Stimulated activated CD8-positive, alpha-beta memory T cell treated with anti-CD3 and anti-CD28 coated beads, Interleukin-7, amount 100 ng/mL, for 48 hours (primary cell): ENCODE measurements at regions not wholly inside any gene's neighbourhood (a gene's known extent, or its start where the extent isn't known, plus 50 kb on each side); places are given as distances from the start of the nearest gene placed in this dataset.

Experiments
- DNase-seq, 2 donors: peaks; one replicate each; pipeline ENCODE4 v3.0.0-alpha.2; 2020; ENCODE audit warnings: low read depth in 1 of 2; ENCODE audit errors: extremely low read depth in 1 of 2

GRCh38 chr13:62287764-62288163 lies 872.1 kb upstream of the PCDH20 start:
- DNase-seq: no peak

DNA sequence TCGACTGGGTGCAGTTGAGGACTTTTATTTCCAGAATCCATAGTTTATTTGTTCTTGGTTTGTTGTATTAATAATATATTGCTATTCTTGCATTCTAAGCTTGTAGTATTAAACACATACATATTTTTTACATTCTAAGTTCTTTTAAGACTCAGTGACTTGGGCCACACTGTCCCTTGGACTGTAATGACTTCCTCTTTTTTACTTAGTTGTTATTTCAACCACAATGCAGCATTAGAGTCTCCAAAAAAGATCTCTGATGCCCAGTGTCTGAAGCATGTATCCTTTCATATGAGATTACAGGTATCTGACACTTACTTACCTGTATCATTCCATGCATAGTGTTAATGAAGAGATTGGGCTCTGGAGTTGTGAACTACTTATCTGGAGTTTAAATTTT lies 864.9 kb upstream of the PCDH20 start:
- no peak for DNase-seq

DNA sequence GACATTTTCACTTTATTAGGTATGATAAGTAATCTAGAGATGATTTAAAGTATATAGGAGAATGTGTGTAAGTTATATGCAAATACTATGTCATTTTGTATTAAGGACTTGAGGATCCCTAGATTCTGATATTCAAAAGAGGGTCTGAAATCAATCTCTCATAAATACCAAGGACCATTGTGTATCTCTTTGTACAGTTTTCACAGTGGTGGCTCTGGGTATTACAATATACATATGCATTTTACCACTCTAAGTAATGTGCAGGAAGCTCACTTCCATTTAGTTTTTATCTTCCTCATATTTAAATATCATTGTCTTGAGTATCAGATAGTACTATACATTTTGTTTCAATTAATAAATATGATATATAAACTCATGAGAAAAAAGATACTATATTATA lies 862.6 kb upstream of the PCDH20 start:
- DNase-seq: no peak

GRCh38 chr13:62251734-62252133 lies 836.1 kb upstream of the PCDH20 start:
- no peak for DNase-seq

DNA sequence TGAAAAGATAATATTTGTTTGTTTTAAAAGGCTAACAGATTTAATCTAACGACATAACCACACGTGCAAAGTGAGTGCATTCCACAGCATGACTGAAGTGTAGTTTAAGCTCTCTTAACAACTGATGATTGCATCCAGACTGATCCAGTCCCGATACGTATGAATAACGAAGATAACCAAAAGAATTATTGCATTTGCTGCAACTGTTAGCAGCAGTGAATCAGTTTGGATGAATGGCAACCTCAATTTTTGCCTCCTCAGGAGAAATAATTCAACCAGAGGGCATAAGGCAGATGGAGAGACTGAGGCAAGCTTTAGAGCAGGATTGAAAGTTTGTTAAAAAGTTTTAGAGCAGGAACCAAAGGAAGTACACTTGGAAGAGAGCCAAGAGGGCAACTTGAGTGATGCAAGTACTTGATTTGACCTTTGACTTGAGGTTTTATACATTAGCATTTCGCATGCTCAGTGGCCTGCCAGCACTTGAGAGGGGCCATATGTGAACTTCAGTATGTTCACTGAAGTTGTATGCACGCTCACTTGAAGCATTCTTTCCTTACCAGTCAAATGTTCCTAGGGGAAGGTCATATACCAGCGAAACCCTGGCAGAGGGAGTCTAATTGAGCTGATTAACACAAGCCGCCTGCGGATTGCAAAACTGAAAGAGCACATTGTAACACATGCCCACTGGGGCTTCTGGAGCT lies 835.0 kb upstream of the PCDH20 start:
- DNase-seq: no peak

DNA sequence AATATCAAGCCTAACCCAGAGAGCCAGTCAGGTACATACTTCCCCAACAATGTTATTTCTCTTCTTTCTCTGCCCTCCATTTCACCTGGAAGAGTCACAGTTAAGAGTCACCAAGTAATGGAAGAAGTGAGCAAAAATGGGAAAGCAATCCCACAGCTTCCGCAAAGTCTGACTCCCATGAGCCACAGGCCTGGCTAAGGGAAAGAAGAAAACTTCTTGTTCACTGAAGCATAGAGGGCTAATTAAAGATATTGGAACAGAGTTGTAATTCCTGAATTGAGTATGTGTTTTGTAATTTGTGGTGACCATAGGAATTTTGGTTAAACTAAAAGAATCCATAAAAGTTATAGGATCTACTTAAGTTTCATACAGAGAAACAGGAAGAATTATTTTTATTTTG lies 830.9 kb upstream of the PCDH20 start:
- no peak for DNase-seq

DNA sequence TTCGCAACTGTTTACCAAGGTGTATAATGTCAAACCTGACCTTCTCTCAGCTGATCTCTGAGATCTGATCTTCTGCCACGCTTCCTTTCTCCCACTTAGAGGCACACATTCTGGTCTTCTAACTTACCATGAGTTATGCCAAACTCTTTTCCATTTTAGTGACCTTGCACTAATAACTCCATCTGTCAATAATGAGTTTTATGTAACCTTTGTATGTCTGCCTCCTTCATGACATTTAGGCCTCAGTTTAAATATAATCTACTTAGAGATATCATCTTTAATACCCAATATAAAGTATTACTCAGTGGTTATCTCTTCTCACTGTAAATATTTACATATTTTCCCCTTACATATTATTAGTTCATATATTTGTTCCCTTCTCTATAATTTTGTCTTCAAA lies 827.5 kb upstream of the PCDH20 start:
- no peak for DNase-seq

DNA sequence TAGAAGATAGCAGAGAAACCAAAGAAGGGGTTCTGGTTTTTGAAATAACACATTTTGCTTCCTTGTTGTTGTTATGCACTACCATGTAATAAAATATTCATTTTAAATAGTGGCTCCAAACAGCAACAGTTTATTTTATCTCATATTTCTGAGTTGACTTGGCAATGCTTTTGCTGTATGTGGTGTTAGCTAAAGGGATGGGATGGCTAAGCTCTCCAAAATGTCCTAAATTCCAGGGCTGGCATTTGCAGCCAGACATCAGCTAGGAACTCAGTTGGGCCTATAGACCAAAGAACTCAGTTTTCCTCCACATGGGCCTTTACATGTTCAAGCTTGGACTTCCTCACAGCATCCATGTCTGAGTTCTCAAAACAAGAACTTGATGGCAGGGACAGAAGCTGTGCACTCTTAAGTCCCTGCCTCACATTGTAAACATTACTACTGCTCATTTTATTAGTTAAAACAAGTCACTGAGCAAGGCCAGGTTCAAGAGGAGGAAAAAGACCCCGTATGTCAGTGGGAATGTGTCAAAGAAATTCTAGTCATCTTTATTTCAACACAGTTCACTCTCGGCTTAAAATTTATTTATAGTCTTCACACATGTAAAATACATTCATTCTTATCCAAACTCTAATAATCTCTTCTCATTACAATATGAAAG lies 819.3 kb upstream of the PCDH20 start:
- DNase-seq: no peak

GRCh38 chr13:62210951-62211350 lies 795.3 kb upstream of the PCDH20 start:
- no peak for DNase-seq

DNA sequence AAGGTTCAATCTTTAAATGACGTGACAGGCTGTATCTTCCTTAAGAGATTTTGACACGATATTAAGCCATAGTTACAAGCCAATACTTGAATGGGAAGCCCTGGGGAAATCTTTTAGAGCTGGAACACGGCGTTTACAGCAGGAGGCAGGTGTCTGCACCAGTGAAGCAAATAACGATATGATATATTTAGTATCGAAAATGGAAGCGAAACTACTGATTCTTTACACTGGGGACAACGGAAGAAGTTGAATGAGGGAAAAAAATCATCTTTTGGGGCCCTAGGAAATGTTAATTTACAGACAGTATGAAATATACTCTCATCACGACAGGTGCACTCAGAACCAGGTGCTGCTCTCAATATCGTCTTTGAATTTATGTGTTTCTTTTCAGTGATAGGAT lies 793.9 kb upstream of the PCDH20 start:
- DNase-seq: no peak

DNA sequence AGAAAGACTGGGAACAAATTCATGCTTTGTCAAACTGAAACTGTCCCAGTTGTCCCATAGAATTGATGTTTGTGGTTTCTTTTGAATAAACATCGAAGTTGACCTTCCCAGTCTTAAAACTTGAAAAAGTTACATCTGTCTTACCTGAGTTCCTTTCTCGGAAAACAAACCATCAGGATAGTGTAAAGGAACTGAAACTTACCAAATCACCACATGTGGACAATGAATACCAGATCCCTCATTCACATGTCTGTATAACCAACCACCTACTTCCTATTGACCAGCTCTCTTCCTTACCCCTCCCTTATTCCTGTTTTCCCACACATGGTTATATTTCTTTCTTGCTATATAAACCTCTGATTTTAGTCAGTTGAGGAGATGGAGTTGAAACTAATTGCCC lies 791.7 kb upstream of the PCDH20 start:
- DNase-seq: no peak

DNA sequence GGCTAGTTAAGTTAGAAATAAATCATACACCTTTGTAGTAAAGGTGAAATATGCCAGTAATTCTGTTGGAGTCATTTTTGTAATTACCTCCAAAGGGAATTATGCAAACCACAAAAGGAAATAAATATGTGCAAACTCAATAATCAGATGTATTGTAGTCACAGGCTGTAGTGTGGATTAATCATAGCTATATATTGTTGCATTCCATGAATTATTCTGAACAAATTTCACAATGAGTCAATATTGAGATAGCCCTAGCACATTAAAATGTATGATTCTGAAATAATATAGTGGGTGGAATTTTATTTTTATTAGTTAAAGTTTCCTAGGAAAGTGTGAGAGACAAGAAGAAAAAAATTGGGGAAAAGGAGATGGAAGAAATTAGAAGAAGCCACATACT lies 790.5 kb upstream of the PCDH20 start:
- DNase-seq: no peak

GRCh38 chr13:62205273-62205672 lies 789.6 kb upstream of the PCDH20 start:
- DNase-seq: no peak

DNA sequence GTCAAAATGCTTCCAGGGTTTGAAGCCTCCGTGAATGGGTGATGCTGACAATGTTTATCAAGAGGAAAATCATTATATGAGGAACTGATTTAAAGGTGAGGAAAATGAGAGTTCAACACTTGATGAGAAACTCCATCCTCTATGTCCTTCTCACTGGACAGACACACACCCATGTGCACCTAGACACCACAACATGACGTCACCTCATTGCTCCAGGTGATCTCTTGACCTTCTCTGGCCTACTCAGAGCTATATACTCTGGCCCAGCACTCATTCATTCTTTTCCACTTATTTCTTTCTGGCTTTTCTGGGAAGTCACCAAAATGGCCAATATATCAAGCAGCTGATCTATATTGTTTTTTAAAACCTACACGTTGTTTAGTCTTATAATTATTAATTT lies 778.7 kb upstream of the PCDH20 start:
- no peak for DNase-seq

GRCh38 chr13:62193919-62194318 lies 778.3 kb upstream of the PCDH20 start:
- DNase-seq: no peak

DNA sequence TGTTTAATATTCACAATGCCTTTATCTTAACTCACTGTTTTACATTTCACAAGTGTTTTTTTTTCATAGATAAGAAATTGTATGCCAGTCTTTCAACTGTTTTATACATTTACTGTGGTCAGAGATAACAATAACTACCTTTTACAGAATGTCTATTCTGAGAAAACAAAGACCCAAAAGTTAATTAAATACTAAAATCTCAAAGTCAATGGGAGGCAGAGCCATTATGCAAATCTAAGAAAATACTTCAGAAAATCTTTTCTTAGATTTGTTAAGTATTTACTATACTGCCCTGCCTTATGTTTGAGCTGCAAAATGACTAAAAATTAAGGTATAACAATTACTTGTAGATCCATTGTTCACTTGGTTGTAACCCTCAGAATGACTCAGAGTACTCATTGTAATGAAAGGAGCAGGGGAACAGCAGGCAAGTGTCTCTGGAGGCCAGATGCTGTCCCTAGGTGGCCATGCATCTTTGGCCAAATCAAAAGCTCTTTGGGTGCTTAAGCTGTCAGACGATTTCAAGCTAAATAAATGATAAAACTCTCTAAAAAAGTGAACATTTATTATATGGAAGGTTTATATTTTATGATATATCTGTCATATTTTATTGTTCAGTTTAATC lies 770.1 kb upstream of the PCDH20 start:
- no peak for DNase-seq

DNA sequence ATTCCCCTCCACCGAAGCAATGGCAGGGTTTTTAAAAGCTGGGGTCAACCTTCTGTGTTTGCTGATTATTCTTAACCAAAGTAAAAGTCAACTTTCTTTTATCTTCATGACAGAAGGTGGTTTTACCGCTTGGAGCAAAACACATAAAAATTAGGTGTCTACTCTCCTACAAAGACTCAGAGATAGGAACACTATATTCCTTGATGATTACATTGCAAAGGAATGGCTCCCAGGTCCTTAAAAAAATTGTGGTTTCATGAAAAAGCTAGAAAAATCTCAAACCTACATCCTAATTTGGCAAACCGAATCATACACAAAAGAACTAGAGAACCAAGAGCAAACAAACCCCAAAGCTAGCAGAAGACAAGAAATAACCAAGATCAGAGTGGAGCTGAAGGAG lies 760.4 kb upstream of the PCDH20 start:
- no peak for DNase-seq

- no peak for DNase-seq
Observed at GRCh38 chr13:62173958-62174357, 758.3 kb upstream of the PCDH20 start.

- no peak for DNase-seq
Observed at GRCh38 chr13:62171697-62172096, 756.0 kb upstream of the PCDH20 start.

GRCh38 chr13:62168891-62169290 lies 753.2 kb upstream of the PCDH20 start:
- DNase-seq: no peak

- no peak for DNase-seq
Observed at GRCh38 chr13:62167650-62168172, 752.1 kb upstream of the PCDH20 start.

- DNase-seq: no peak
Observed at GRCh38 chr13:62162860-62163259, 747.2 kb upstream of the PCDH20 start.
